Hepatocyte (in vitro differentiated cells): ENCODE measurements at regions not wholly inside any gene's neighbourhood (a gene's known extent, or its start where the extent isn't known, plus 50 kb on each side); places are given as distances from the start of the nearest gene placed in this dataset.

Experiments
- DNase-seq: peaks from one replicate; pipeline ENCODE4 v3.0.0-alpha.2; 2016; ENCODE audit warnings: low spot score
- H2AFZ ChIP-seq: fragments of 200-600 bp; sonication (generic); 2 replicates; pipeline ENCODE4 v1.6.0; 2016; ENCODE audit warnings: antibody characterized with exemption, mild to moderate bottlenecking
- H3K27ac ChIP-seq: fragments of 200-600 bp; sonication (generic); 2 replicates; pipeline ENCODE4 v1.5.1; 2016; ENCODE audit warnings: mild to moderate bottlenecking
- H3K27me3 ChIP-seq: fragments of 200-600 bp; sonication (generic); 2 replicates; pipeline ENCODE4 v1.6.1; 2016
- H3K36me3 ChIP-seq: fragments of 200-600 bp; sonication (generic); replicated peaks from 2 replicates; pipeline ENCODE4 v1.5.1; 2016; ENCODE audit warnings: low read depth; ENCODE audit not compliant: insufficient read depth
- H3K4me1 ChIP-seq: fragments of 200-600 bp; sonication (generic); 2 replicates; pipeline ENCODE4 v1.5.1; 2016; ENCODE audit warnings: mild to moderate bottlenecking, moderate library complexity; ENCODE audit not compliant: insufficient read depth
- H3K4me2 ChIP-seq: fragments of 200-600 bp; sonication (generic); 2 replicates; pipeline ENCODE4 v1.6.0; 2016
- H3K4me3 ChIP-seq: fragments of 200-600 bp; sonication (generic); 2 replicates; pipeline ENCODE4 v1.5.1; 2016; ENCODE audit warnings: mild to moderate bottlenecking
- H3K79me2 ChIP-seq: fragments of 200-600 bp; sonication (generic); 2 replicates; pipeline ENCODE4 v1.6.0; 2017; ENCODE audit warnings: mild to moderate bottlenecking
- H3K9me2 ChIP-seq: fragments of 200-600 bp; sonication (generic); replicated peaks from 2 replicates; pipeline ENCODE4 v1.6.0; 2017; ENCODE audit warnings: mild to moderate bottlenecking; ENCODE audit not compliant: insufficient read depth
- H3K9me3 ChIP-seq: fragments of 200-600 bp; sonication (generic); 2 replicates; pipeline ENCODE4 v1.5.1; 2016; ENCODE audit warnings: low read depth, mild to moderate bottlenecking
- H4K20me1 ChIP-seq: fragments of 200-600 bp; sonication (generic); 2 replicates; pipeline ENCODE4 v1.6.0; 2016; ENCODE audit warnings: mild to moderate bottlenecking; ENCODE audit not compliant: insufficient read depth, poor library complexity, severe bottlenecking
- CTCF ChIP-seq: fragments of 200-600 bp; sonication (generic); IDR thresholded peaks from 2 replicates; pipeline ENCODE4 v1.5.1; 2016; ENCODE audit warnings: antibody characterized with exemption, mild to moderate bottlenecking; ENCODE audit not compliant: poor library complexity
- EZH2 ChIP-seq: fragments of 200-600 bp; sonication (generic); IDR thresholded peaks from 2 replicates; pipeline ENCODE4 v1.6.1; 2016; ENCODE audit warnings: antibody characterized with exemption, mild to moderate bottlenecking, borderline replicate concordance
- EZH2phosphoT487 ChIP-seq: fragments of 200-600 bp; sonication (generic); IDR thresholded peaks from one replicate; pipeline ENCODE4 v1.6.1; 2018; ENCODE audit warnings: antibody characterized with exemption, mild to moderate bottlenecking, low read depth, moderate library complexity; ENCODE audit not compliant: unreplicated experiment, severe bottlenecking
- WGBS: methylation state at CpG from one replicate; pipeline ENCODE4 v1.1.6; 2016; ENCODE audit warnings: low lambda C conversion rate; ENCODE audit errors: missing lambda C conversion rate; 5-methylcytosine and 5-hydroxymethylcytosine counted together

GRCh38 chr2:156083763-156084493, 248.6 kb downstream of the NR4A2 start:
- H3K4me1 ChIP-seq = no peaks in the 10 kb centered on the region
- no peaks in the 10 kb centered on the region for H3K79me2 ChIP-seq
- H3K27me3 ChIP-seq = no peaks in the 10 kb centered on the region
- no peak overlapping the region for H3K27ac ChIP-seq
- H3K9me3 ChIP-seq = no peaks in the 10 kb centered on the region
- no peaks in the 10 kb centered on the region for H3K36me3 ChIP-seq
- DNase-seq = no peak
- H4K20me1 ChIP-seq = no peaks in the 10 kb centered on the region
- 93% methylated on average over 15 of the region's 15 CpGs for WGBS
- no peaks in the 10 kb centered on the region for H3K9me2 ChIP-seq
- no peak overlapping the region for H3K4me2 ChIP-seq
- no peak for TF ChIP-seq EZH2
- no peak for TF ChIP-seq EZH2phosphoT487
- TF ChIP-seq CTCF = no peak
- H3K4me3 ChIP-seq = no peak overlapping the region
- no peak overlapping the region for H2AFZ ChIP-seq

- no peaks in the 10 kb centered on the region for H3K27me3 ChIP-seq
- no peaks in the 10 kb centered on the region for H3K36me3 ChIP-seq
- no peak overlapping the region for H3K27ac ChIP-seq
- no peak overlapping the region for H3K4me3 ChIP-seq
- H4K20me1 ChIP-seq = no peaks in the 10 kb centered on the region
- H3K79me2 ChIP-seq = no peaks in the 10 kb centered on the region
- H3K4me1 ChIP-seq = no peaks in the 10 kb centered on the region
- no peak overlapping the region for H3K4me2 ChIP-seq
- H2AFZ ChIP-seq = no peak overlapping the region
- WGBS = 96% methylated on average over 2 of the region's 2 CpGs
- no peaks in the 10 kb centered on the region for H3K9me2 ChIP-seq
- no peaks in the 10 kb centered on the region for H3K9me3 ChIP-seq
- no peak for DNase-seq
- no peak for TF ChIP-seq EZH2phosphoT487
- no peak for TF ChIP-seq CTCF
- TF ChIP-seq EZH2 = no peak
Observed at GRCh38 chr2:156079845-156080244, 252.7 kb downstream of the NR4A2 start.

- no peak overlapping the region for H3K4me3 ChIP-seq
- no peak for TF ChIP-seq EZH2
- TF ChIP-seq CTCF = no peak
- no peak for TF ChIP-seq EZH2phosphoT487
- 67% methylated on average over 1 of the region's 1 CpG for WGBS
- H3K4me1 ChIP-seq = no peaks in the 10 kb centered on the region
- H2AFZ ChIP-seq = no peak overlapping the region
- no peaks in the 10 kb centered on the region for H4K20me1 ChIP-seq
- no peaks in the 10 kb centered on the region for H3K9me3 ChIP-seq
- H3K79me2 ChIP-seq = no peaks in the 10 kb centered on the region
- H3K9me2 ChIP-seq = no peaks in the 10 kb centered on the region
- H3K27ac ChIP-seq = no peak overlapping the region
- no peaks in the 10 kb centered on the region for H3K36me3 ChIP-seq
- H3K27me3 ChIP-seq = no peaks in the 10 kb centered on the region
- no peak overlapping the region for H3K4me2 ChIP-seq
- DNase-seq = no peak
Observed at GRCh38 chr2:156077041-156077742, 255.3 kb downstream of the NR4A2 start.
